ENCODE measurements at regions not wholly inside any gene's neighbourhood (a gene's known extent, or its start where the extent isn't known, plus 50 kb on each side); places are given as distances from the start of the nearest gene placed in this dataset.

- DNase-seq (ENCODE audit: low read depth in 1 of 2, low spot score in 1 of 2), result no peak
Observed at GRCh38 chr2:6793913-6794312, 71.8 kb downstream of the CMPK2 start.

DNA sequence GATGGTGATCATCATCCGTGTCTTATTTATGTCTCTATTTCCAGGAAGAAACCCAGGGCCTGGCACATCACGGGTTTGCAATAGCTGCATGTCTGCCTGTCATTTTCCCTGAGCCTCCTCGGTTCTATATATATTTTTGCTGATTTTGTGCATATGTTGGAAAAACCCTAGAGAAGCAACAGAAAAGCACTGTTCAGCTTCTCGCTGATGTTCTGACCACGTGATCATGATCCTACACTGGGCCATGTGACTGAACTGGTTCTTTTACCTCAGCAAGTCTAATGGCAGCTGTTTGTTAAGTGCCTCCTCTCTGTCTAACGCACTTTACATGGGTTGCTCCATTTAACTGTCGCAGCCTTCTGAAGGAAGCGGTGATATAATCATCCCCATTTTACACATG is 71.3 kb downstream of the CMPK2 start:
- no peak for DNase-seq (ENCODE audit: low read depth in 1 of 2, low spot score in 1 of 2)
